GM12878 (cell line): ENCODE measurements at regions not wholly inside any gene's neighbourhood (a gene's known extent, or its start where the extent isn't known, plus 50 kb on each side); places are given as distances from the start of the nearest gene placed in this dataset.

ENCODE experiments used
- ATAC-seq: fragments of 200-7000 bp; cut with Tn5 transposase; 3 replicates; pipeline ENCODE4 v1.9.1; 2020; ENCODE audit warnings: mild to moderate bottlenecking, moderate library complexity
- BruUV-seq: library from RNA; stranded (reverse); fragments of 400-500 nt; replicated peaks from 2 replicates; lab custom pipeline; 2021; lab: Mats Ljungman, UMichigan
- CTCF ChIA-PET: fragments of 300-600 bp; sonication (Branson Sonifier 250); formaldehyde crosslinking; extraction: SDS; loops from one replicate; lab custom pipeline; 2021; ENCODE audit warnings: inconsistent platforms; lab: Yijun Ruan, JAX
- POLR2A ChIA-PET: fragments of 350-600 bp; formaldehyde crosslinking; extraction: SDS; loops from one replicate; lab custom pipeline; 2021; ENCODE audit warnings: inconsistent platforms; lab: Charles Lee
- RAD21 ChIA-PET: fragments of 300-600 bp; sonication (Branson Sonifier 250); formaldehyde crosslinking; loops from one replicate; lab custom pipeline; 2023; ENCODE audit warnings: antibody characterized with exemption; ENCODE audit not compliant: unreplicated experiment; lab: Charles Lee
- SMC1A ChIA-PET: fragments of 300-600 bp; sonication (Branson Sonifier 250); formaldehyde crosslinking; loops from one replicate; lab custom pipeline; 2023; ENCODE audit not compliant: unreplicated experiment, uncharacterized antibody; lab: Charles Lee
- DNase-seq: peaks from one replicate; pipeline ENCODE4 v3.0.0-alpha.2; 2011; ENCODE audit warnings: low read depth, low spot score
- FAIRE-seq: peaks from 3 replicates; lab custom pipeline; 2011; peaks lifted over from hg19 to GRCh38; lab: Jason Lieb, UNC
- H2AFZ ChIP-seq: 2 replicates; pipeline ENCODE4 v1.6.0; 2011; ENCODE audit warnings: low read depth, low read length, control low read depth; ENCODE audit not compliant: control insufficient read depth
- H3K27ac ChIP-seq: 2 replicates; pipeline ENCODE4 v1.5.1; 2011; ENCODE audit warnings: control low read depth; ENCODE audit not compliant: control insufficient read depth, insufficient read depth
- H3K27me3 ChIP-seq, 2 experiments: replicated peaks in 1 of 2; 2 replicates each; pipeline versions ENCODE4 v1.6.0 to v1.6.1; 2011; ENCODE audit warnings: low read length in 1 of 2; ENCODE audit not compliant: control insufficient read depth in 2 of 2, insufficient read depth in 2 of 2
- H3K36me3 ChIP-seq, 2 experiments: 2 replicates each; pipeline ENCODE4 v1.5.1; 2011; ENCODE audit warnings: low read length in 1 of 2; ENCODE audit not compliant: control insufficient read depth in 2 of 2, insufficient read depth in 2 of 2
- H3K4me1 ChIP-seq: 2 replicates; pipeline ENCODE4 v1.6.1; 2011; ENCODE audit warnings: mild to moderate bottlenecking, low read length, moderate library complexity, mixed read lengths; ENCODE audit not compliant: control insufficient read depth, insufficient read depth
- H3K4me2 ChIP-seq: 2 replicates; pipeline ENCODE4 v1.6.0; 2011; ENCODE audit warnings: control low read depth; ENCODE audit not compliant: control insufficient read depth, insufficient read depth
- H3K4me3 ChIP-seq: fragments of 200-600 bp; sonication (generic); 2 replicates; pipeline ENCODE4 v1.5.1; 2016
- H3K79me2 ChIP-seq: 2 replicates; pipeline ENCODE4 v1.6.0; 2011; ENCODE audit warnings: low read length; ENCODE audit not compliant: control insufficient read depth, insufficient read depth
- H3K9ac ChIP-seq: 2 replicates; pipeline ENCODE4 v1.8.0; 2011; ENCODE audit warnings: low read length, control low read depth, mixed read lengths; ENCODE audit not compliant: control insufficient read depth, insufficient read depth
- H3K9me3 ChIP-seq: replicated peaks from 3 replicates; pipeline ENCODE4 v1.5.1; 2011; ENCODE audit warnings: mild to moderate bottlenecking, low read length; ENCODE audit not compliant: control insufficient read depth, insufficient read depth
- H4K20me1 ChIP-seq: 2 replicates; pipeline ENCODE4 v1.6.0; 2011; ENCODE audit not compliant: control insufficient read depth, insufficient read depth
- CBFB ChIP-seq: IDR thresholded peaks from 2 replicates; pipeline ENCODE4 v1.6.1; 2016; ENCODE audit warnings: antibody characterized with exemption, low read depth
- CTCF ChIP-seq, 3 experiments: IDR thresholded peaks in 2 of 3; conservative IDR thresholded peaks in 1 of 3; 2 replicates each; pipeline ENCODE4 v1.5.1; 2011; ENCODE audit warnings: low read depth in 3 of 3, low read length in 3 of 3, mild to moderate bottlenecking in 3 of 3, control low read depth in 2 of 3, moderate library complexity in 2 of 3, inconsistent platforms in 1 of 3, mixed read lengths in 1 of 3; ENCODE audit not compliant: control insufficient read depth in 2 of 3, insufficient read depth in 1 of 3; ENCODE audit errors: extremely low read depth in 1 of 3
- EP300 ChIP-seq, 2 experiments: fragments of 150-350 bp in 1 of 2; IDR thresholded peaks; 2 replicates each; pipeline ENCODE4 v1.6.1; 2011 to 2012; ENCODE audit warnings: low read depth in 2 of 2, low read length in 2 of 2, borderline replicate concordance in 1 of 2, improper control_type of control experiment in 1 of 2, inconsistent platforms in 1 of 2; ENCODE audit not compliant: control insufficient read depth in 1 of 2
- JUNB ChIP-seq: IDR thresholded peaks from 2 replicates; pipeline ENCODE4 v1.6.1; 2016; ENCODE audit warnings: antibody characterized with exemption, mild to moderate bottlenecking
- MEF2A ChIP-seq: IDR thresholded peaks from 2 replicates; pipeline ENCODE4 v1.6.1; 2011; ENCODE audit warnings: low read depth, mild to moderate bottlenecking, low read length, moderate library complexity; ENCODE audit not compliant: insufficient read depth
- POU2F2 ChIP-seq: IDR thresholded peaks from 3 replicates; pipeline ENCODE4 v1.6.1; 2011; ENCODE audit warnings: low read depth, mild to moderate bottlenecking, low read length, borderline replicate concordance
- REST ChIP-seq: IDR thresholded peaks from 2 replicates; pipeline ENCODE4 v1.6.1; 2012; ENCODE audit warnings: mild to moderate bottlenecking, low read depth, low read length
- SMAD1 ChIP-seq: fragments of 450-650 bp; IDR thresholded peaks from 2 replicates; pipeline ENCODE4 v1.6.1; 2018; ENCODE audit warnings: mild to moderate bottlenecking, low read depth; ENCODE audit not compliant: partially characterized antibody
- TCF12 ChIP-seq: IDR thresholded peaks from 2 replicates; pipeline ENCODE4 v1.6.1; 2011; ENCODE audit warnings: low read depth, mild to moderate bottlenecking, low read length
- ZNF687 ChIP-seq: fragments of 450-650 bp; IDR thresholded peaks from 2 replicates; pipeline ENCODE4 v1.6.1; 2017; ENCODE audit warnings: mild to moderate bottlenecking, moderate library complexity
- WGBS: methylation state at CpG from one replicate; pipeline ENCODE4 v1.1.6; 2016; ENCODE audit warnings: low lambda C conversion rate; ENCODE audit not compliant: insufficient replicate concordance, insufficient coverage; ENCODE audit errors: missing lambda C conversion rate; 5-methylcytosine and 5-hydroxymethylcytosine counted together
- in situ Hi-C: fragments of 300-500 bp; cut with MboI; formaldehyde crosslinking; loops from 9 replicates; pipeline ENCODE4 v1.14.3; 2018; ENCODE audit warnings: mixed read lengths
- intact Hi-C: fragments of 100-400 bp; cut with micrococcal nuclease; formaldehyde crosslinking; loops from one replicate; pipeline ENCODE4 v1.14.2; 2022; ENCODE audit not compliant: unreplicated experiment
- TF ChIP-seq, protein P1 (sequence below): fragments of 450-650 bp; conservative IDR thresholded peaks from 2 replicates; pipeline ENCODE4 v1.6.1; 2017; ENCODE audit warnings: mild to moderate bottlenecking, moderate library complexity

- no peak for TF ChIP-seq ZNF687
Measured at GRCh38 chr17:5775098-5775497, 190.8 kb upstream of the NLRP1 start (continued).

GRCh38 chr17:5780476-5780875, 196.2 kb upstream of the NLRP1 start:
- intact Hi-C loops: no loop called here
- BruUV-seq: no TSS peak
- no peak for FAIRE-seq
- H3K27me3 ChIP-seq: no peaks in the 10 kb centered on the region
- H4K20me1 ChIP-seq: no peaks in the 10 kb centered on the region
- H3K4me2 ChIP-seq: no peak overlapping the region
- 81% methylated on average over 11 of the region's 11 CpGs for WGBS
- DNase-seq: no peak
- in situ Hi-C loops: no loop called here
- POLR2A ChIA-PET: no interaction called here
- H3K4me1 ChIP-seq: peaks cover 14% of the 10 kb centered on the region
- CTCF ChIA-PET: no interaction called here
- no peaks in the 10 kb centered on the region; the same call in 2 of the 3 replicates for H3K9me3 ChIP-seq
- no peaks in the 10 kb centered on the region for H3K36me3 ChIP-seq
- no peak overlapping the region for H3K27ac ChIP-seq
- H3K9ac ChIP-seq: no peak overlapping the region
- H2AFZ ChIP-seq: no peak overlapping the region
- H3K4me3 ChIP-seq: no peak overlapping the region
- RAD21 ChIA-PET: no interaction called here
- no peaks in the 10 kb centered on the region for H3K79me2 ChIP-seq
- SMC1A ChIA-PET: no interaction called here
- no peak for ATAC-seq
- no peak for TF ChIP-seq JUNB
- TF ChIP-seq TCF12: no peak
- TF ChIP-seq REST: no peak
- TF ChIP-seq EP300 (IDR thresholded peaks at IDR 0.05; ENCODE audit: borderline replicate concordance in 1 of 2, control insufficient read depth in 1 of 2, low read depth in 2 of 2, low read length in 2 of 2): no peak
- no peak for TF ChIP-seq MEF2A
- TF ChIP-seq CTCF (IDR thresholded peaks at IDR 0.05 in 2 of 3, conservative IDR thresholded peaks at IDR 0.05 in 1 of 3; ENCODE audit: control insufficient read depth in 2 of 3, extremely low read depth in 1 of 3, insufficient read depth in 1 of 3, low read depth in 3 of 3, low read length in 3 of 3): no peak
- no peak for TF ChIP-seq CBFB
- TF ChIP-seq SMAD1: no peak
- TF ChIP-seq POU2F2: no peak
- TF ChIP-seq, protein P1, sequence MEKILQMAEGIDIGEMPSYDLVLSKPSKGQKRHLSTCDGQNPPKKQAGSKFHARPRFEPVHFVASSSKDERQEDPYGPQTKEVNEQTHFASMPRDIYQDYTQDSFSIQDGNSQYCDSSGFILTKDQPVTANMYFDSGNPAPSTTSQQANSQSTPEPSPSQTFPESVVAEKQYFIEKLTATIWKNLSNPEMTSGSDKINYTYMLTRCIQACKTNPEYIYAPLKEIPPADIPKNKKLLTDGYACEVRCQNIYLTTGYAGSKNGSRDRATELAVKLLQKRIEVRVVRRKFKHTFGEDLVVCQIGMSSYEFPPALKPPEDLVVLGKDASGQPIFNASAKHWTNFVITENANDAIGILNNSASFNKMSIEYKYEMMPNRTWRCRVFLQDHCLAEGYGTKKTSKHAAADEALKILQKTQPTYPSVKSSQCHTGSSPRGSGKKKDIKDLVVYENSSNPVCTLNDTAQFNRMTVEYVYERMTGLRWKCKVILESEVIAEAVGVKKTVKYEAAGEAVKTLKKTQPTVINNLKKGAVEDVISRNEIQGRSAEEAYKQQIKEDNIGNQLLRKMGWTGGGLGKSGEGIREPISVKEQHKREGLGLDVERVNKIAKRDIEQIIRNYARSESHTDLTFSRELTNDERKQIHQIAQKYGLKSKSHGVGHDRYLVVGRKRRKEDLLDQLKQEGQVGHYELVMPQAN: no peak
